ENCODE measurements at regions not wholly inside any gene's neighbourhood (a gene's known extent, or its start where the extent isn't known, plus 50 kb on each side); places are given as distances from the start of the nearest gene placed in this dataset.

DNA sequence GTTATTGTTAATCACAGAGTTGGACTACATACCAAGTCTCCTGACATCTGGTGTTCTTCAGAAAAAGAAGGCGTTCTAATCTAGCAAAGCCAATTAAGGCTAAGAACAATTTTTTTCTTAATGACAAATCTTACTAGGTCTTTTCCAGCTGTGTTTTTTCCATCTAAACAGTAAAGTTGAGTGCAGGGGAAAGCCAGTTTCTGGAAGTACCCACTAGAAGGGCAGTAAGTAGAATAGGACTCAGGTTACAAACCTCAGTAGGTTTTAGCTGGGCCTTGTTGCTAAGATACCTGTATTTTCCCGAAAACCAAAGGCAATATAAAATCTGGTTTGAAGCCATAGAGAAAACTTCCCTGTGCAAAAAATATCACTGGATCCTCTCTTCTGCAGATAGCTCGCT is 351.9 kb downstream of the ETS1 start:
- peaks cover 0 to 1% (median 0%) of the 10 kb centered on the region in 4 donors for H3K9me3 ChIP-seq (ENCODE audit: control insufficient read depth in 4 of 4, insufficient read depth in 3 of 4, low read length in 3 of 4)
- DNase-seq (peak in 2 of 3 donors; percentile 60 to 67), ATAC-seq (ENCODE audit: insufficient read depth, low FRiP score) (no peak)
- H3K9ac ChIP-seq (ENCODE audit: insufficient read depth in 1 of 2, low read length in 2 of 2) = no peak overlapping the region
- no peaks in the 10 kb centered on the region for H3K27me3 ChIP-seq (ENCODE audit: control insufficient read depth in 3 of 3, insufficient read depth in 3 of 3, low read length in 2 of 3)
- no peak overlapping the region for H3K4me3 ChIP-seq
- no peak overlapping the region for H3K27ac ChIP-seq (ENCODE audit: low read depth in 1 of 2, low read length in 1 of 2)
- WGBS, 2 donors = 63 to 76% methylated on average over 3 of the region's 3 CpGs
- H3K4me1 ChIP-seq (ENCODE audit: control insufficient read depth in 5 of 5, insufficient read depth in 5 of 5, low read length in 5 of 5) = peaks cover 0 to 24% (median 2%) of the 10 kb centered on the region in 5 donors
- TF ChIP-seq, protein P1, sequence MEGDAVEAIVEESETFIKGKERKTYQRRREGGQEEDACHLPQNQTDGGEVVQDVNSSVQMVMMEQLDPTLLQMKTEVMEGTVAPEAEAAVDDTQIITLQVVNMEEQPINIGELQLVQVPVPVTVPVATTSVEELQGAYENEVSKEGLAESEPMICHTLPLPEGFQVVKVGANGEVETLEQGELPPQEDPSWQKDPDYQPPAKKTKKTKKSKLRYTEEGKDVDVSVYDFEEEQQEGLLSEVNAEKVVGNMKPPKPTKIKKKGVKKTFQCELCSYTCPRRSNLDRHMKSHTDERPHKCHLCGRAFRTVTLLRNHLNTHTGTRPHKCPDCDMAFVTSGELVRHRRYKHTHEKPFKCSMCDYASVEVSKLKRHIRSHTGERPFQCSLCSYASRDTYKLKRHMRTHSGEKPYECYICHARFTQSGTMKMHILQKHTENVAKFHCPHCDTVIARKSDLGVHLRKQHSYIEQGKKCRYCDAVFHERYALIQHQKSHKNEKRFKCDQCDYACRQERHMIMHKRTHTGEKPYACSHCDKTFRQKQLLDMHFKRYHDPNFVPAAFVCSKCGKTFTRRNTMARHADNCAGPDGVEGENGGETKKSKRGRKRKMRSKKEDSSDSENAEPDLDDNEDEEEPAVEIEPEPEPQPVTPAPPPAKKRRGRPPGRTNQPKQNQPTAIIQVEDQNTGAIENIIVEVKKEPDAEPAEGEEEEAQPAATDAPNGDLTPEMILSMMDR (IDR thresholded peaks at IDR 0.05; ENCODE audit: control extremely low read depth, extremely low read depth) = no peak
- H3K36me3 ChIP-seq (ENCODE audit: control insufficient read depth in 4 of 4, insufficient read depth in 4 of 4, low read length in 4 of 4) = no peaks in the 10 kb centered on the region

DNA sequence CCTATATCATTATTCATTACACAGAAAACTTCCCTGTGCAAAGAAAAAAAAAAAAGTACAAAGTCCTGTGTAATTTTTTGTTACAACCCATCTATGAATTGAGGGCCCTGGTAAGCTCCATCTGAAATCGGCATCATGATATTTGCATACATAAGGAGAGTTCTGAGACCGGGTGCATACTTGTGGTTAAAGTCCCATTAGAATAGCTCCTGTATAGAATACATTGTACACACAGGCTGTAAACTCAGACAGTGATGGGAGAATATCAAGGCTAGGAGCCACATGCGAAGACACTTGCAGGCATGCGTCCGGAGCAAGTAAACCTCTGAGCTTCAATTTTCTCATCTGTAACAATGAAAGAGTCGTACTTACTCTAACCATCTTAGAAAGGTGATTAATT is 353.2 kb downstream of the ETS1 start:
- Histone ChIP-seq H3K27ac (ENCODE audit: low read depth in 1 of 2, low read length in 1 of 2) (no peak overlapping the region), H3K9me3 (ENCODE audit: control insufficient read depth in 4 of 4, insufficient read depth in 3 of 4, low read length in 3 of 4) (peaks cover 0 to 1% (median 0%) of the 10 kb centered on the region in 4 donors), H3K4me3 (no peak overlapping the region), H3K9ac (ENCODE audit: insufficient read depth in 1 of 2, low read length in 2 of 2) (no peak overlapping the region), H3K27me3 (ENCODE audit: control insufficient read depth in 3 of 3, insufficient read depth in 3 of 3, low read length in 2 of 3) (no peaks in the 10 kb centered on the region), H3K4me1 (ENCODE audit: control insufficient read depth in 5 of 5, insufficient read depth in 5 of 5, low read length in 5 of 5) (peaks cover 0 to 24% (median 4%) of the 10 kb centered on the region in 5 donors), H3K36me3 (ENCODE audit: control insufficient read depth in 4 of 4, insufficient read depth in 4 of 4, low read length in 4 of 4) (no peaks in the 10 kb centered on the region)
- DNase-seq = no peak
- TF ChIP-seq, protein P1 (IDR thresholded peaks at IDR 0.05; ENCODE audit: control extremely low read depth, extremely low read depth) = no peak
- no peak for ATAC-seq (ENCODE audit: insufficient read depth, low FRiP score)
- WGBS, 2 donors = 92 to 94% methylated on average over 6 of the region's 6 CpGs

DNA sequence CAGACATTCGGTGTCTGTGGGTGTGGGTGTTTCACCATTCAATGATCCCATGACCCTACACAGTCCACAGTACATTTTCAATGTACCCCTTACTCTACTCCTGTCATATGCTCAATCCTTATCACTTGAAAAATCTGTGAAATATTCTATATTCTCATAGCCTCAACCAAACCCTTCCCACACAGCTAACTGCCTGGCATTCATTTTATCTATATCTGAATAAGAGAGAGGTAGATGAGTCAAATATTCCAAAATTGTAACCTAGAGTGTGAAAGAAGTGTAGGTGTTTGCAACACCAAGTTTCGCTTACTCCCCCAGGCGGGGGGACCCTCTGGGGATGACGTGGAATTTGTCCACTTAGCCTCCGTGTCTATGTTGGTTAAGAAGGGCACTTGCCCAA is 354.8 kb downstream of the ETS1 start:
- ATAC-seq (ENCODE audit: insufficient read depth, low FRiP score) = no peak
- Histone ChIP-seq H3K9ac (ENCODE audit: insufficient read depth in 1 of 2, low read length in 2 of 2) (no peak overlapping the region), H3K27ac (ENCODE audit: low read depth in 1 of 2, low read length in 1 of 2) (no peak overlapping the region), H3K36me3 (ENCODE audit: control insufficient read depth in 4 of 4, insufficient read depth in 4 of 4, low read length in 4 of 4) (no peaks in the 10 kb centered on the region), H3K4me1 (ENCODE audit: control insufficient read depth in 5 of 5, insufficient read depth in 5 of 5, low read length in 5 of 5) (peaks cover 0 to 24% (median 3%) of the 10 kb centered on the region in 5 donors), H3K9me3 (ENCODE audit: control insufficient read depth in 4 of 4, insufficient read depth in 3 of 4, low read length in 3 of 4) (peaks cover 0 to 1% (median 0%) of the 10 kb centered on the region in 4 donors), H3K27me3 (ENCODE audit: control insufficient read depth in 3 of 3, insufficient read depth in 3 of 3, low read length in 2 of 3) (no peaks in the 10 kb centered on the region), H3K4me3 (no peak overlapping the region)
- TF ChIP-seq, protein P1 (IDR thresholded peaks at IDR 0.05; ENCODE audit: control extremely low read depth, extremely low read depth) = no peak
- WGBS, 2 donors = 80 to 89% methylated on average over 5 of the region's 5 CpGs
- no peak for DNase-seq

DNA sequence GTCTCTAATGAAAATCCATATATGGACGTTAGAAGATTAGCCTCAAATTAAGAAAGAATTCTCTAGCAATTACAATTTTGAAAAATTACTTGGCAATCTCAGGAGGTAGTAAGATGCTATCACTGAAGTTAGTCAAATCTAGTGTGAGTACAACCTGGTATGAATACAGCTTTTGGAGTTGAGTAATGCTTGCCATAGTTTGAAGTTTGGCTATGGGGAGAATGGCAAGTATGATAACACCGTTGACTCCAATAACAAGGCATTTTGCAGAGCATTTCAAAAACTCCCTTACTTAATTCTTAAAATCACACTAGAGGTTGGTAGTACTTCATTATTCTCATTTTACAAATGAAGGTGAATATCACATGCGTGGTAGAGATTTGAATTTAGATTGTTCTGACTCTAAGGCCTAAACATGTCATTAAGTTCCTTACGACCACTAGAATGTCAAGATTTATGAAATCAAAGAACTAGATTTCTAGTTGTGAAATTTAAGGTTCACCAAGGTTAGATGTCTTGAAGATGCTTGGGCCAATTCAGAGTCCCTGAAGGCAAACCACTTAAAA is 355.4 kb downstream of the ETS1 start:
- H3K9me3 ChIP-seq (ENCODE audit: control insufficient read depth in 4 of 4, insufficient read depth in 3 of 4, low read length in 3 of 4) = peaks cover 0 to 1% (median 0%) of the 10 kb centered on the region in 4 donors
- H3K9ac ChIP-seq (ENCODE audit: insufficient read depth in 1 of 2, low read length in 2 of 2) = no peak overlapping the region
- no peak overlapping the region for H3K4me3 ChIP-seq
- DNase-seq = no peak
- H3K27me3 ChIP-seq (ENCODE audit: control insufficient read depth in 3 of 3, insufficient read depth in 3 of 3, low read length in 2 of 3) = no peaks in the 10 kb centered on the region
- H3K27ac ChIP-seq (ENCODE audit: low read depth in 1 of 2, low read length in 1 of 2) = no peak overlapping the region
- no peak for ATAC-seq (ENCODE audit: insufficient read depth, low FRiP score)
- TF ChIP-seq, protein P1 (IDR thresholded peaks at IDR 0.05; ENCODE audit: control extremely low read depth, extremely low read depth) = no peak
- WGBS, 2 donors = 91% methylated on average over 4 of the region's 4 CpGs
- H3K36me3 ChIP-seq (ENCODE audit: control insufficient read depth in 4 of 4, insufficient read depth in 4 of 4, low read length in 4 of 4) = no peaks in the 10 kb centered on the region
- peaks cover 0 to 24% (median 2%) of the 10 kb centered on the region in 5 donors for H3K4me1 ChIP-seq (ENCODE audit: control insufficient read depth in 5 of 5, insufficient read depth in 5 of 5, low read length in 5 of 5)
